Putamen (tissue), 1 donor: ENCODE measurements at regions not wholly inside any gene's neighbourhood (a gene's known extent, or its start where the extent isn't known, plus 50 kb on each side); places are given as distances from the start of the nearest gene placed in this dataset.

Experiments
- DNase-seq: peaks from one replicate; pipeline ENCODE4 v3.0.0-alpha.2; 2016; ENCODE audit warnings: low spot score

- DNase-seq, result no peak
Measured at GRCh38 chr5:74122979-74123590, 497.1 kb downstream of the ARHGEF28 start.

- no peak for DNase-seq
Measured at GRCh38 chr5:74122175-74122574, 496.2 kb downstream of the ARHGEF28 start.

DNA sequence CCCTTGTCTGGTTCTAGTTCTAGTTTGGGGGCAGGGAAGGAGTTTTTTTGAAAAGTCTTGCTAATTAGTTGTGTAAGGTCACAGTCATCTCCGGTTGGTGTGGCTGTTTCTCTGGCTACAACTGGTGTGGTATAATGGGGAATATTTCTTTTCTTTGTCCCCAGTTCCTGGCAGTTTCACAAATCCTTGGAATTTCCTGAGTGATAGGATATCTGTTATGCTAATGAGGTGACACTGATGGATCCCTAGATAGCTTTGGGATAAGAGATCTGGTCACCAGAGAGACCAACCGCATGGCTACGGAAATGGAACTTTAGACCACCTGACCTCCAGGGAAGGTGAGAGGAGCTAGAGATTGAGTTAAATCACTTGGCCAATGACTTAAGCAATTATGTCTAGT, 494.6 kb downstream of the ARHGEF28 start:
- no peak for DNase-seq

GRCh38 chr5:74118071-74118470, 492.1 kb downstream of the ARHGEF28 start:
- no peak for DNase-seq

DNA sequence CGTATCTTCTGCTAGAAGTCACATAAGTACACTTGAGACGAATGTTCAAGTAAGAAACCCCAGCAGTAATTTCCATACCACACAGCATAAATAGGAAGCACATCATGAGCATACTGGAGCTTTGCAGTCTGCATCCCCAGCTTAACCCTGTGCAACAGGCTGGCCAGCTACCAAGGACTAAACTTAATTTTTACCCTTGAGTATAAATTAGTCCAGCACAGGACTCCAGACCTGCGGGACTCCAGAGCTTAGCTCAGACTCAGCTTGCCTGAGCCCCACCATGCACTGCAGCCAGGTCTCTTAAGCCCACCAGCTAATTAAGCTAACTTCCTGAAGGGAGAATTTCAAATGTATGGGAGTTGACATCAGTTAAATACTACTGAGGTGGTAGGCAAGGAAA, 491.0 kb downstream of the ARHGEF28 start:
- no peak for DNase-seq

GRCh38 chr5:74116266-74116665, 490.3 kb downstream of the ARHGEF28 start:
- no peak for DNase-seq

DNA sequence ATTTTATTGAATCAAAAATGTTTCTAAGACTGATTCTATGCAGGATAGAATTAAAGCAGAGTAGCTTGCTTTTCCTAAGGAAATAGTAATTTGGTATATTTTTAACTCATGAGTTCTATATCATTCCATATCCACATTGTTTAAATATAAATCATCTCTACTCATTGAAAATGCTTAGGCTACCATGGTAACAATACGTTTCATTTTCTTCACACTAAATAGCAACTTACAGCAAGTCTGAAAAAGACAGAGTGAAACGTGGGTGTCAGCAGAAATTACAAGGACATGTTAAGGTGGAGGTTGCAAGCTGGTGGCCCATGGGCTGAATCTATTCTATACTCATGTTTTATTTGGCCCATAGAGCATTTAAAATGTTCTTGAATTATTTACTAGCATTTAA, 487.9 kb downstream of the ARHGEF28 start:
- DNase-seq, result peak; percentile 42

DNA sequence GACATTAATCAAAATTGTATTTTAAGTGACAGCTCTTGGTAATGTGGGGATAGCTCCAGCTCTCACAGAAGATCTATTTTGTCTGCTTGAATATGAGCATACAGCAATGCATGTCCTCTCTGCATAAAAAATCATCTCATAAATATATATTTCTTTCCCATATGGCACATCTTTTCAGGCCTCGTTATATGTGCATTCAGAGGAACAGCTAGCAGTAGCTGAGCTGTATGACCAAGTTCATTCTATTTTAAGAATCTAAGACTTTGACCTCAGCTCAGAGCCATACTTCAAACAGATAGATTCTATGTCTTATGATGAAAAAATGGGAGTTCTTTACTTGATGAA, 487.2 kb downstream of the ARHGEF28 start:
- no peak for DNase-seq

DNA sequence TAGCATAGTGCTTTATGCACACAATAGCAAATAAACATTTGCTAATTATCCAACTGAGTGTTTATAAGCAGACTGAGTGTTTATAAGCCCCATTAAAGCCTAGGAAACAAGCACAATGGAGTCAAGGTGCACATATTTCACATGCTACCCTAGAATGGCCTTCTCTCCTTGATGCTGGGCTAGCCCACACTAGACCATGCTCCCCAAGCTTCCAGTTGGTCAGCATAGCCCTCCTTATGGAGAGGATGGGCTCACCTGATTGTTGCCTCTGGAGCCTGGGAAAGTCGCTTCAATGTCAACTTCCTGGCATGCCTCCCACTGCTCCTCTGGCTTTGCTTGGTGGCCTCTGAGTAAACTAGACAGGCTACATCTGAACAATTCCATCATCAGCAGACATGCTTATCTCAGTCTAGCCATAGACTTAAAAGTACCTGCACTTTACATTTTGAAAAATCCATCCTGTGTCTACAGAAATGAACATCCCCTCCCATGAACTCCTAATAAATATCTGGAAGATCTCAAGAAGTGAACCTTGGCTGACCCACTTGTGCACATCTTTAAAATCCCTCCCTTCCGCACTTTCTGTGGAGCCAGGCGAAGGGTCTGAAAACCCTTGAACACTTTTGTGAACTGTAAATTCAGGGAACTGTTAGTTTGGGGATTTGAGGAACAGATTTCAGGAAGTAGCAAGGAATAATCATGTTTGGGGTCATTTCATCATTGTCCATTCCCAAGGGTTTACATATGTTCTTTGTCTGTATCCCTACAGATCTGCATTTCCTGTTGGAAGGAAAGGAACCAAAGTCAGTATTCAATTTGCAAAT, 486.6 kb downstream of the ARHGEF28 start:
- DNase-seq, result no peak

GRCh38 chr5:74111764-74112163, 485.8 kb downstream of the ARHGEF28 start:
- DNase-seq, result no peak

- peak; percentile 10 for DNase-seq
Measured at GRCh38 chr5:74109344-74109743, 483.3 kb downstream of the ARHGEF28 start.

- no peak for DNase-seq
Measured at GRCh38 chr5:74107899-74108298, 481.9 kb downstream of the ARHGEF28 start.

DNA sequence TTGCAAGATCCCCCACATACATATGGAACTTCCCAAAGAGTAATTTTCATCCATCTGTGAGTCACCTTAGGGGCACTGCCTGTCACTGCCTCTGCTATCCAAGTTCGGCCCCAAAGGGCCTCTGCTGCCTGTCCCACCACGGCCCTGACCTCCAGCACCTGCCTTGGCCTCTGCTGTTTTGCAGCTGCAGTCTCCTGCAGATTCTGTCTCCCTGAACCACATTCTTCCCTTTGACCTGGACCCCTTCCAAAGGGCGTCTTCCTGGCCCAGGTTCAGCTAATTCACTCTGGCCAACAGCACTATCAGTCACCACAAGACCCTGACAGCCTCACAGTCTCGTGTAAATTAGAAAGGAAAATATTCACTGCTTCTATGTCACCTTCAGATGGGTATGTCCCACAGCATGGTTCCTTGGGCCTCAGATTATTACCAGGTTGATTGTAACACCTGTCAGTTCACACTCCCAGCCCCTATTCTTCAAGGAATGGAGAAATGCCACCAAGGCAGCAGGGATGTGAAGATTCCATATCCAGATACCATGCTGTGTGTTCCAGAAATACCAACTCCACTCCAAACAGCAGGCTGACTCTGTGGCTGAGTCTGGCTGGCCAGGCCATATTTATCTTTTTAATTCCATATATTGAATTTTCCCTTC, 479.3 kb downstream of the ARHGEF28 start:
- no peak for DNase-seq

DNA sequence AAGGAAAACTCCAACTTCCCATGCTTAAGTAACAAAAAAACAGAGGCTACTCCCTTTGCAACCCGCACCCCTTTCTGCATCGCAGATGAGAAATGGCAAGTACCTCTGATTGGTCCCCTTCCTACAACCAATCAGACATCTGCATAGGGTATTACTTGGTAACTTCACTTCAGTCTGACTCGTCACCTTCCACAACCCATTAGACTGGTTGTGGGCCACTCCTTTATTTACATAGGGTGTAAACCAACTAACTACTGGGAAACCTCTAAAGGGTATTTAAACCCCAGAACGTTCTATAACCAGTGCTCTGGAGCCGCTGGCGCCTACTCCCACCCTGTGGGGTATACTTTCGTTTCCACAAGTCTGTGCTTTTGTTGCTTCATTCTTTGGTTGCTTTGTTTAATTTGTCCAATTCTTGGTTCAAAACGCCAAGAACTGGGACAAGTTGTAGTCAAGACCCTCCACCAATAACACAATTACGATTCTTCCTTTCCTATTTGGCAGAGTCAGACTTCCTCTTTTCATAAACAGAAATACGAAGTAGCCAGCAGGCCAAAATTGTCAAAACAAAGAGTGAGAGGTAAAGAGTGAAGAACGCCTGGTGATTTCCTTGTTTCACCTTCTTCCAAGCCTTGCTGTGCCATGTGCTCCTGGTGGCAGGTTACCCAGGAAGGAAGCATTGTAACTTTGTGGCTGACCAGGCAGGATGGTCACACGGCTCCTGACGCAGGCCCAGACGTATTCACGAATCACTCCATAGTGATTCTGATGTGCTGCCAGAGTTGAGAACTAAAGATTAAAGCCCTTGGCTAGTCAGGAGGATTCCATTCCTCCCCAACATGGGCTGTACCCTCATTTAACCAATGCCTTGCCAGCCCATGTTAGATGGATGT, 477.4 kb downstream of the ARHGEF28 start:
- DNase-seq, result no peak

DNA sequence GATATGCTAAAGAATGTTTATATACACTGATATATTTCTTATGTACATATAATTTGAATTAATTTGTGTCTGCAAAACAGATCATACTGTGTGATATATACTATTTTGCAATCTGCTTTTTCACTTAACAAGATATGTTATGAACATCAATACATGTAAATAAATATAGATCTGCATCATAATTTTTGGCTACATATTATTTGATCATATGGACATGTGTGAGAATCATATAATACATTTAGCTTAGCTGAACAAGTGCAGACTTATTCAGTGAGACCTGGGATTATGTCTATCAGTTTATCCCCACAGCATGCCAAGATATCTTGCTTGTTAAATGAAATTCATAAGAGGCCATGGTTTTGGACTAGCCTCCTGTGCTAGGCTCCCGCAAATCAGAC, 474.3 kb downstream of the ARHGEF28 start:
- DNase-seq, result no peak

DNA sequence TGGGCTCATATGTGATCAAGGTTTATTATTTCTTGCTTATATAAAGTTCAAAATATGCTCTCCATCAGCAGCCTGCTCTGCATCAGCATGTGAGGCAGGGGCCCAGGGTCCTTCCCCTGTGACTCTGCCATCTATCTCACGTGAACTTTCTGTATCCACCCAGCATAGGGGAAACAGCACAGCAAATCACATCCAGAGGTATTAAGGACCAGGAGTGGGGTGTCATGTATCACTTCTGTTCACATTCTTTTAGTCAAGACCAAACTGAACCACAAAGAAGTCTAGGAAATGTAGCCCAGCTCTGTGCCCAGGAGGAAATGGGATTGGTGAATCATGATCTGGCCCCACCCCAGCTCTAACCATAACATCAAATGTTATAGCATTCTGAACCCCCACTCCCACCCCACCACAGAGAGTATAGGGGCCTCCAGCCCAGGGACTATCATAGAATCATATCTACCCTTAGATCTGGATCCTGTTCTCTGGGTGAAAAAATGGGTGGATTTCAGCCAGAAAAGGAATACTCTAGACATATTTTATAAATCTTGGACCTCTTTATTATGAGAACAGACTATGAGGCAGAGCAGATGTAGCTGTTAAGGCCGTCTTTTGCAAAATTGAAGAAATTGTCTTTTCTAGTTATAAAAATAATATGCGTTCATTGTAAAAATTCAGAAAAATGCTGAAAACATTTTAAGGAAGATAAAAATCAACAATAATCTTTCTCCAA, 473.7 kb downstream of the ARHGEF28 start:
- no peak for DNase-seq

DNA sequence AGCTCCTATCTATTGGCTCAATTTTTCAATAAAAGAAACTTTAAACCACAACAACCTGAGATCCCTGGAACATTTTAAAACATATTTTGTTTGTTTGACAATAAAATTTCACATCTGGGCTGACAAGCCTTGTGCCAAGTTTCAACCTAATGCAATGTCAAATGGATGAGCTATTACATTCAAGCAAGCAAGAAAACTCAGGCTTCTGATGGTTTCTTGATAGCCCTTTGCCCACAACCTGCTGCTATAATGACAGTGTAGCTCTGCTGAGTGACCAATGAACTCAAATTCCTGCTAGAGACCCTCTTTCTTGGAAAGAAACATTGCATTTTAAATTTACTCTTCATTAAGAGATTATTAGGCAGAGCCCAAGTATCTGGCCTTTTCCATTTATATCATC, 472.9 kb downstream of the ARHGEF28 start:
- DNase-seq, result no peak

GRCh38 chr5:74098456-74098855, 472.5 kb downstream of the ARHGEF28 start:
- DNase-seq, result no peak

DNA sequence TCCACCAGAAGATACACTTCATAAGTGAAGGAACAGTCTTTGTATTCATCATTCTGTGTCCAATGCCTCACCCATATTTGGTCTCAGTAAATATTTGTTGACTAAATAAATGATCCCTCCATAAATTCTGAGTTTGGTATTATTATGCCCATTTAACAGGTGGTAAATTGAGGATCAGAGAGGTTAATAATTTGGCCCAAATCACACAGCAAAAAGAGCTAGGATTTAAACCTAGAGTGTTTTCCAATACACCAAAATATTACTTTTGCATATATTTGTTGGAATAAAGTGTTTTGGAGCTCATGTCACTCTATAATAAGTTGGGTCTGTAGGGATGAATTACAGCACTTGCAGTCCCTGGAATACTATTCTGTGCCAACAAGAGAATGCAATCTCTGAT, 470.3 kb downstream of the ARHGEF28 start:
- DNase-seq, result no peak

DNA sequence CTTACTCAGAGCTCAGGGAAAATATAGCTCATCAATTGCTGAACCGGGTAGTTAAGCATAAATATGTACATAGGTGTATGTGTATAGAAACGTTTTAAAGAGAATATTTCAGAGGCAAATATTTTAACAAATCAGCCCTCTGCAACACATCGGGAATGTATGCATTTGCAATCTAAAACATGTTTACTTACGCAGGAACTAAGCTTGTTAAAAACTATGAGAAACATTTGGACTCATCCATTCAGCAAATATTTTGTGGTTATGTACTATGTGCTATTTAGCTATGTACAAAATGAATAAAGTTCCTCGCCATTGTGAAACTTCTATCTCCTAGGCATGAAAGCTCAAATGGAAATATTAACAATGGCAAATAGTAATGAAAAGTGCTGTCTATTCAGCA, 469.9 kb downstream of the ARHGEF28 start:
- DNase-seq, result no peak

GRCh38 chr5:74094782-74095108, 468.7 kb downstream of the ARHGEF28 start:
- DNase-seq, result no peak
